Bronchial epithelial cell (primary cell): ENCODE measurements at regions not wholly inside any gene's neighbourhood (a gene's known extent, or its start where the extent isn't known, plus 50 kb on each side); places are given as distances from the start of the nearest gene placed in this dataset.

Experiments
- DNase-seq: peaks from one replicate; pipeline ENCODE4 v3.0.0-alpha.2; 2010; ENCODE audit warnings: low read depth
- FAIRE-seq: peaks from 2 replicates; lab custom pipeline; 2011; peaks lifted over from hg19 to GRCh38; lab: Jason Lieb, UNC
- H3K27me3 ChIP-seq: 2 replicates; pipeline ENCODE4 v1.5.1; 2011; ENCODE audit warnings: low read length; ENCODE audit not compliant: control insufficient read depth, insufficient read depth
- H3K36me3 ChIP-seq: 2 replicates; pipeline ENCODE4 v1.5.1; 2011; ENCODE audit warnings: low read length; ENCODE audit not compliant: control insufficient read depth, insufficient read depth
- H3K4me3 ChIP-seq: 2 replicates; pipeline ENCODE4 v1.5.1; 2011; ENCODE audit warnings: mild to moderate bottlenecking, low read depth, low read length, control low read depth
- TF ChIP-seq, protein P1 (sequence below): IDR thresholded peaks from 2 replicates; pipeline ENCODE4 v1.5.1; 2011; ENCODE audit warnings: mild to moderate bottlenecking, moderate library complexity, low read length, control low read depth, inconsistent platforms; ENCODE audit not compliant: insufficient read depth, severe bottlenecking

DNA sequence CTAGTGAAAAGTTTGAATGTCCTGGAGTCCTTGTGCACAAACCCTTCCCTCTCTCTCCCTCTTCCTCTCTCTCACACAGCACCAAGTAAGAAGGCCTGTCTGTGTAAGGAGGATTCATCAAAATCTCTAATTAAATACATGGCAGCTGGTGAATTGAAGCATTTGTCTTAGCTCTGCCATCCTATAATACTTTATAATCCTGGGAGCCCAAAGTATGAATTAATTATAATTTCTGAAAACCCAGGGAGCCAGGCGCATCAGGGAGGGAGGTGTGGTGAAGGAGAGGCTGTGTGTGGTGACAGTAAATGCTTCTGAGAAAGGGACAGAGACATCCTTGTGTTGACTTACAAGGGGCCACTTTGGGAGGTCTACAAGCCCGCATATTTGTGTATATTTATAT lies 691.4 kb upstream of the EEF2KMT start:
- Histone ChIP-seq H3K36me3 (no peaks in the 10 kb centered on the region), H3K4me3 (no peak overlapping the region), H3K27me3 (no peaks in the 10 kb centered on the region)
- no peak for FAIRE-seq
- TF ChIP-seq, protein P1, sequence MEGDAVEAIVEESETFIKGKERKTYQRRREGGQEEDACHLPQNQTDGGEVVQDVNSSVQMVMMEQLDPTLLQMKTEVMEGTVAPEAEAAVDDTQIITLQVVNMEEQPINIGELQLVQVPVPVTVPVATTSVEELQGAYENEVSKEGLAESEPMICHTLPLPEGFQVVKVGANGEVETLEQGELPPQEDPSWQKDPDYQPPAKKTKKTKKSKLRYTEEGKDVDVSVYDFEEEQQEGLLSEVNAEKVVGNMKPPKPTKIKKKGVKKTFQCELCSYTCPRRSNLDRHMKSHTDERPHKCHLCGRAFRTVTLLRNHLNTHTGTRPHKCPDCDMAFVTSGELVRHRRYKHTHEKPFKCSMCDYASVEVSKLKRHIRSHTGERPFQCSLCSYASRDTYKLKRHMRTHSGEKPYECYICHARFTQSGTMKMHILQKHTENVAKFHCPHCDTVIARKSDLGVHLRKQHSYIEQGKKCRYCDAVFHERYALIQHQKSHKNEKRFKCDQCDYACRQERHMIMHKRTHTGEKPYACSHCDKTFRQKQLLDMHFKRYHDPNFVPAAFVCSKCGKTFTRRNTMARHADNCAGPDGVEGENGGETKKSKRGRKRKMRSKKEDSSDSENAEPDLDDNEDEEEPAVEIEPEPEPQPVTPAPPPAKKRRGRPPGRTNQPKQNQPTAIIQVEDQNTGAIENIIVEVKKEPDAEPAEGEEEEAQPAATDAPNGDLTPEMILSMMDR = no peak
- no peak for DNase-seq

DNA sequence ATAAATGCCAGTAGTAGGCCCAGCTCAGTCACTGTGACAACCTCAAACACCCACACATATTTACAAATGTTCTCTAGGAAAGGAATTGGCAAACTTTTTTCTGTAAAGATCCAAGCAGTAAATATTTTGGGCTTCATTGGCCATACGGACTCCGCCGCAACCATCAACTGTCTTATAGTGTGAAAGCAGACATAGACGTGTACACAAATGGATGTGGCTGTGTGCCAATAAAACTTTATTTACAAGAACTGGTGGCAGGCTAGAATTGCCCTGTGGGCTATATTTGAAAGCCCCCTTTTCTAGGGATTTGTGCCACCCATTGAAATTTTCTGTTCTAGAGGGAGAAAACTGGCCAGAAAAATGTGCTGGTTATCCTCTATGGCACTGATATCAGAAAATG lies 683.8 kb upstream of the EEF2KMT start:
- FAIRE-seq = no peak

DNA sequence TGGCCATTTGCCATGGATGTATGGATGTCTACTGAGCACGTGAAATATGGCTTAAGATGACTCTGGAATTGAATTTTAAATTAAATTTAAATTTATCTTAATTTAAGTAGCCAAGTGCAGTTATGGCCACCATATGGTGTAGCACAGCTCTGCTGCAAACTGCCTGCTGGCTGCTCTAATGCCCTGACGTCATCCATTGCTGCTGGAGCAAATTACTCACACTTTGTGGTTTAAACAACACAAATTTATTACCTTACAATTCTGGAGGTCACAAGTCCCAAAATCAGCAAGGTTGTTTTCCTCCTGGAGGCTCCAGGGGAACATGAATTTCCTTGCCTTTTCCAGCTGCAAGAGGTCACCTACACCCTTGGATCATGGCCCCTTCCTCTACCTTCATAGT lies 679.3 kb upstream of the EEF2KMT start:
- Histone ChIP-seq H3K4me3 (no peak overlapping the region), H3K27me3 (no peaks in the 10 kb centered on the region), H3K36me3 (no peaks in the 10 kb centered on the region)
- no peak for FAIRE-seq
- TF ChIP-seq, protein P1 = no peak
- DNase-seq = no peak

More for the DNA sequence above, 683.8 kb upstream of the EEF2KMT start:
- DNase-seq = no peak
- no peak overlapping the region for H3K4me3 ChIP-seq
- TF ChIP-seq, protein P1 = no peak
- no peaks in the 10 kb centered on the region for H3K27me3 ChIP-seq
- no peaks in the 10 kb centered on the region for H3K36me3 ChIP-seq

DNA sequence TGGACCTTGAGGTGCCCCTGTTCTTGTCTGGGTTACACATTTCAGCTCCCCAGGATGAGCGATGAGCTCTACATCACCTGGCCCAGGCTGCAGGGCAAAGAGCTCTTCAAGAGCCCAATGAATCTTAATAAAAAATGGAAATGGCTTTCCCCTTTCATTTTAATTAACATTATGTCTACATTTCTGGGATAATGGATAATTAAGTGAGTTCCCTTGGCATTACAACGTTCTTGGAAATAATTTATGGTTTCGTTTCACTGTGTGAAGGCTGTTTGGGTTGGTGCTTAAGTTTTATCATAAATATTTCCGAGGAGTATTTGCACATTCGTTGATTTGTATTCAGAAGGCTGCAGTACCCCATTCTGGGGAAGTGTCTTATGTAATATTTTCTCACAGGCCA lies 678.3 kb upstream of the EEF2KMT start:
- TF ChIP-seq, protein P1 = no peak
- H3K36me3 ChIP-seq = no peaks in the 10 kb centered on the region
- H3K4me3 ChIP-seq = no peak overlapping the region
- no peak for FAIRE-seq
- DNase-seq = no peak
- no peaks in the 10 kb centered on the region for H3K27me3 ChIP-seq

DNA sequence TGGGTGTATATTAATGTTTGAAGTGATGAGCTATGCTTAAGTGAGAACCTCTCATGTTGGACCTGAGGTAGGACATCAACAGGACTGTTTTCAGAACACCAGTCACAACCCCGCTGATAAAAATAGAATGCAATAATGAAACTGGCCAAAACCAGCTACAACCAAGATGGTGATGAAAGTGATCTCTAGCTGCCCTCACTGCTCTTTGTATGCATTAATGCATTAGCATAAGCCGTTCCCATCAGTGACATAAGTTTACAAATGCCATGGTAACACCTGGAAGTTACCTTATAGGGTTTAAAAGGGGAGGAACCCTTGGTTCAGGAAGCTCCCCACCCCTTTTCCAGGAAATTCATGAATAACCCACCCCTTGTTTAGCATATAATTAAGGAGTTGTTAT lies 672.5 kb upstream of the EEF2KMT start:
- DNase-seq = no peak
- Histone ChIP-seq H3K27me3 (no peaks in the 10 kb centered on the region), H3K4me3 (no peak overlapping the region), H3K36me3 (no peaks in the 10 kb centered on the region)
- TF ChIP-seq, protein P1 = no peak
- no peak for FAIRE-seq

DNA sequence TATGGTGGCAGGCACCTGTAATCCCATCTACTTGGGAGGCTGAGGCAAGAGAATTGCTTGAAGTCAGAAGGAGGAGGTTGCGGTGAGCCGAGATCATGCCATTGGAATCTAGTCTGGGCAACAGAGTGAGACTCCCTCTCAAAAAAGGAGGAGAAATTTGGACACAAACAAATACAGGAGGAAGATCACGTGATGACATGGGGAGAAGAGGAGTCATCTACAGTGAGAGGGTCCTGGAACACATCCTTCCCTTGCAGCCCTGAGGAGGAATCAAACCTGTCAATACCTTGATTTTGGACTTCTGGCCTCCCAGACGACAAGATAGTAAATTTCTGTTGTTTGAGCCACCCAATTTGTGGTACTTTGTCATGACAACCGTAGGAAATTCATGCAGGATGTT lies 671.9 kb upstream of the EEF2KMT start:
- Histone ChIP-seq H3K36me3 (no peaks in the 10 kb centered on the region), H3K27me3 (no peaks in the 10 kb centered on the region), H3K4me3 (no peak overlapping the region)
- TF ChIP-seq, protein P1 = no peak
- DNase-seq = no peak
- no peak for FAIRE-seq
